Naive thymus-derived CD8-positive, alpha-beta T cell (primary cell): ENCODE measurements at regions not wholly inside any gene's neighbourhood (a gene's known extent, or its start where the extent isn't known, plus 50 kb on each side); places are given as distances from the start of the nearest gene placed in this dataset.
A peak's percentile ranks its signal among the peaks of the same experiment; 100 is the strongest.

Source experiments
- ATAC-seq, 2 donors: fragments of 150-1000 bp; cut with Tn5 transposase in 1 of 2; sonication (Bioruptor Pico), chemical (Tn5 transposase) in 1 of 2; 1 replicate in 1 of 2; 2 replicates in 1 of 2; pipeline ENCODE4 v1.10.0; 2021; ENCODE audit warnings: mild to moderate bottlenecking in 2 of 2, moderate library complexity in 2 of 2
- POLR2A ChIA-PET: fragments of 350-600 bp; sonication (Branson Sonifier 250); formaldehyde crosslinking; loops from one replicate; lab custom pipeline; 2021; ENCODE audit warnings: antibody characterized with exemption; lab: Charles Lee
- DNase-seq, 10 donors: peaks; one replicate each; pipeline versions ENCODE4 v3.0.0 to v3.0.0-alpha.2; 2020 to 2022
- H3K27ac Mint-ChIP-seq, 10 donors: one replicate each; pipeline ENCODE4 v1.8.0; 2020 to 2022; ENCODE audit warnings: mild to moderate bottlenecking in 10 of 10, mixed read lengths in 10 of 10, moderate library complexity in 4 of 10, inconsistent platforms in 1 of 10
- H3K27me3 Mint-ChIP-seq, 5 donors: one replicate each; pipeline ENCODE4 v1.8.0; 2021 to 2022; ENCODE audit warnings: mixed read lengths in 5 of 5
- H3K36me3 Mint-ChIP-seq, 3 donors: one replicate each; pipeline ENCODE4 v1.8.0; 2020 to 2022; ENCODE audit warnings: mixed read lengths in 3 of 3, mild to moderate bottlenecking in 2 of 3, inconsistent platforms in 1 of 3
- H3K4me1 Mint-ChIP-seq, 4 donors: one replicate each; pipeline ENCODE4 v1.8.0; 2021 to 2022; ENCODE audit warnings: mixed read lengths in 4 of 4
- H3K4me3 Mint-ChIP-seq, 10 donors: one replicate each; pipeline ENCODE4 v1.8.0; 2020 to 2022; ENCODE audit warnings: mild to moderate bottlenecking in 10 of 10, mixed read lengths in 10 of 10, moderate library complexity in 6 of 10, inconsistent platforms in 1 of 10
- H3K9me3 Mint-ChIP-seq, 9 donors: one replicate each; pipeline ENCODE4 v1.8.0; 2020 to 2022; ENCODE audit warnings: mixed read lengths in 9 of 9, mild to moderate bottlenecking in 3 of 9, inconsistent platforms in 1 of 9, moderate library complexity in 1 of 9

- no peak overlapping the region for H3K27ac Mint-ChIP-seq
- H3K4me1 Mint-ChIP-seq, result no peaks in the 10 kb centered on the region
- no peak for DNase-seq
- no peak overlapping the region for H3K4me3 Mint-ChIP-seq
- no peaks in the 10 kb centered on the region for H3K27me3 Mint-ChIP-seq
- POLR2A ChIA-PET, result no interaction called here
- ATAC-seq, result no peak
- H3K36me3 Mint-ChIP-seq, result no peaks in the 10 kb centered on the region
- peaks cover 0 to 8% (median 0%) of the 10 kb centered on the region in 9 donors for H3K9me3 Mint-ChIP-seq
Measured at GRCh38 chr7:46168231-46168630, 247.2 kb upstream of the IGFBP3 start.

- peaks cover 0 to 8% (median 0%) of the 10 kb centered on the region in 9 donors for H3K9me3 Mint-ChIP-seq
- no peaks in the 10 kb centered on the region for H3K27me3 Mint-ChIP-seq
- H3K27ac Mint-ChIP-seq, result no peak overlapping the region
- H3K36me3 Mint-ChIP-seq, result no peaks in the 10 kb centered on the region
- H3K4me1 Mint-ChIP-seq, result no peaks in the 10 kb centered on the region
- no peak for DNase-seq
- H3K4me3 Mint-ChIP-seq, result no peak overlapping the region
- POLR2A ChIA-PET, result no interaction called here
- ATAC-seq, result no peak
Measured at GRCh38 chr7:46165276-46165675, 244.2 kb upstream of the IGFBP3 start.

- Mint-ChIP-seq H3K27ac (peak overlapping the region in 1 of 10 donors; percentile 3), H3K4me1 (no peaks in the 10 kb centered on the region), H3K9me3 (peaks cover 0 to 2% (median 0%) of the 10 kb centered on the region in 9 donors), H3K27me3 (no peaks in the 10 kb centered on the region), H3K4me3 (no peak overlapping the region), H3K36me3 (no peaks in the 10 kb centered on the region)
- no peak for ATAC-seq
- no peak for DNase-seq
- POLR2A ChIA-PET, result no interaction called here
Measured at GRCh38 chr7:46164629-46165028, 243.6 kb upstream of the IGFBP3 start.

GRCh38 chr7:46163246-46163645 lies 242.2 kb upstream of the IGFBP3 start:
- Mint-ChIP-seq H3K4me1 (no peaks in the 10 kb centered on the region), H3K27ac (no peak overlapping the region), H3K36me3 (no peaks in the 10 kb centered on the region), H3K4me3 (no peak overlapping the region), H3K9me3 (no peaks in the 10 kb centered on the region), H3K27me3 (no peaks in the 10 kb centered on the region)
- POLR2A ChIA-PET, result no interaction called here
- ATAC-seq (no peak), DNase-seq (no peak)

- POLR2A ChIA-PET, result no interaction called here
- H3K27ac Mint-ChIP-seq, result no peak overlapping the region
Measured at GRCh38 chr7:46162609-46163008, 241.5 kb upstream of the IGFBP3 start.

GRCh38 chr7:46160861-46161260 lies 239.8 kb upstream of the IGFBP3 start:
- DNase-seq (no peak), ATAC-seq (no peak)
- Mint-ChIP-seq H3K27ac (no peak overlapping the region), H3K36me3 (no peaks in the 10 kb centered on the region), H3K4me3 (no peak overlapping the region), H3K27me3 (no peaks in the 10 kb centered on the region), H3K4me1 (no peaks in the 10 kb centered on the region), H3K9me3 (peaks cover 0 to 7% (median 0%) of the 10 kb centered on the region in 9 donors)
- POLR2A ChIA-PET, result no interaction called here

More at GRCh38 chr7:46162609-46163008, 241.5 kb upstream of the IGFBP3 start:
- no peak overlapping the region for H3K4me3 Mint-ChIP-seq
- no peaks in the 10 kb centered on the region for H3K9me3 Mint-ChIP-seq
- no peaks in the 10 kb centered on the region for H3K36me3 Mint-ChIP-seq
- DNase-seq (no peak), ATAC-seq (no peak)
- no peaks in the 10 kb centered on the region for H3K27me3 Mint-ChIP-seq
- no peaks in the 10 kb centered on the region for H3K4me1 Mint-ChIP-seq

- DNase-seq (no peak), ATAC-seq (no peak)
- Mint-ChIP-seq H3K4me3 (no peak overlapping the region), H3K36me3 (no peaks in the 10 kb centered on the region), H3K9me3 (peaks cover 0 to 7% (median 0%) of the 10 kb centered on the region in 9 donors), H3K27me3 (no peaks in the 10 kb centered on the region), H3K27ac (no peak overlapping the region), H3K4me1 (no peaks in the 10 kb centered on the region)
- POLR2A ChIA-PET, result no interaction called here
Measured at GRCh38 chr7:46157931-46158330, 236.9 kb upstream of the IGFBP3 start.

- Mint-ChIP-seq H3K4me1 (no peaks in the 10 kb centered on the region), H3K9me3 (peaks cover 0 to 7% (median 0%) of the 10 kb centered on the region in 9 donors), H3K4me3 (no peak overlapping the region), H3K36me3 (no peaks in the 10 kb centered on the region), H3K27ac (no peak overlapping the region), H3K27me3 (no peaks in the 10 kb centered on the region)
- POLR2A ChIA-PET, result no interaction called here
- ATAC-seq (no peak), DNase-seq (no peak)
Measured at GRCh38 chr7:46157404-46157803, 236.3 kb upstream of the IGFBP3 start.

- no peaks in the 10 kb centered on the region for H3K36me3 Mint-ChIP-seq
- DNase-seq (no peak), ATAC-seq (no peak)
- no peaks in the 10 kb centered on the region for H3K27me3 Mint-ChIP-seq
- H3K4me1 Mint-ChIP-seq, result no peaks in the 10 kb centered on the region
- peaks cover 0 to 7% (median 0%) of the 10 kb centered on the region in 9 donors for H3K9me3 Mint-ChIP-seq
- H3K4me3 Mint-ChIP-seq, result no peak overlapping the region
- POLR2A ChIA-PET, result no interaction called here
- no peak overlapping the region for H3K27ac Mint-ChIP-seq
Measured at GRCh38 chr7:46156853-46157252, 235.8 kb upstream of the IGFBP3 start.

GRCh38 chr7:46156086-46156485 lies 235.0 kb upstream of the IGFBP3 start:
- no peaks in the 10 kb centered on the region for H3K27me3 Mint-ChIP-seq
- no peak overlapping the region for H3K4me3 Mint-ChIP-seq
- H3K4me1 Mint-ChIP-seq, result no peaks in the 10 kb centered on the region
- DNase-seq, result no peak
- POLR2A ChIA-PET, result no interaction called here
- no peak overlapping the region for H3K27ac Mint-ChIP-seq
- no peak for ATAC-seq
- no peaks in the 10 kb centered on the region for H3K36me3 Mint-ChIP-seq
- H3K9me3 Mint-ChIP-seq, result peaks cover 0 to 7% (median 0%) of the 10 kb centered on the region in 9 donors

- no peaks in the 10 kb centered on the region for H3K27me3 Mint-ChIP-seq
- peaks cover 0 to 7% (median 0%) of the 10 kb centered on the region in 9 donors for H3K9me3 Mint-ChIP-seq
- no peak overlapping the region for H3K4me3 Mint-ChIP-seq
- DNase-seq, result no peak
- POLR2A ChIA-PET, result no interaction called here
- no peaks in the 10 kb centered on the region for H3K4me1 Mint-ChIP-seq
- H3K27ac Mint-ChIP-seq, result no peak overlapping the region
- no peak for ATAC-seq
- no peaks in the 10 kb centered on the region for H3K36me3 Mint-ChIP-seq
Measured at GRCh38 chr7:46155367-46155766, 234.3 kb upstream of the IGFBP3 start.

GRCh38 chr7:46153951-46154787 lies 233.1 kb upstream of the IGFBP3 start:
- no peak overlapping the region for H3K27ac Mint-ChIP-seq
- H3K4me3 Mint-ChIP-seq, result no peak overlapping the region
- H3K9me3 Mint-ChIP-seq, result peaks cover 0 to 7% (median 0%) of the 10 kb centered on the region in 9 donors
- ATAC-seq, result no peak
- no peaks in the 10 kb centered on the region for H3K27me3 Mint-ChIP-seq
- H3K36me3 Mint-ChIP-seq, result no peaks in the 10 kb centered on the region
- POLR2A ChIA-PET, result no interaction called here
- DNase-seq, result no peak
- H3K4me1 Mint-ChIP-seq, result no peaks in the 10 kb centered on the region

GRCh38 chr7:46153583-46153950 lies 232.5 kb upstream of the IGFBP3 start:
- DNase-seq, result no peak
- Mint-ChIP-seq H3K27me3 (no peaks in the 10 kb centered on the region), H3K4me1 (no peaks in the 10 kb centered on the region), H3K36me3 (no peaks in the 10 kb centered on the region), H3K9me3 (peaks cover 0 to 7% (median 0%) of the 10 kb centered on the region in 9 donors), H3K4me3 (no peak overlapping the region), H3K27ac (no peak overlapping the region)
- no peak for ATAC-seq
- POLR2A ChIA-PET, result no interaction called here

GRCh38 chr7:46152696-46153095 lies 231.6 kb upstream of the IGFBP3 start:
- no peak for ATAC-seq
- no peak overlapping the region for H3K4me3 Mint-ChIP-seq
- no peaks in the 10 kb centered on the region for H3K27me3 Mint-ChIP-seq
- H3K27ac Mint-ChIP-seq, result no peak overlapping the region
- no peak for DNase-seq
- peaks cover 0 to 7% (median 0%) of the 10 kb centered on the region in 9 donors for H3K9me3 Mint-ChIP-seq
- no peaks in the 10 kb centered on the region for H3K4me1 Mint-ChIP-seq
- POLR2A ChIA-PET, result no interaction called here
- no peaks in the 10 kb centered on the region for H3K36me3 Mint-ChIP-seq
